K562 (cell line): ENCODE measurements at regions not wholly inside any gene's neighbourhood (a gene's known extent, or its start where the extent isn't known, plus 50 kb on each side); places are given as distances from the start of the nearest gene placed in this dataset.
A peak's percentile ranks its signal among the peaks of the same experiment; 100 is the strongest.

Experiments
- ATAC-seq: fragments of 200-7000 bp; cut with Tn5 transposase; 3 replicates; pipeline ENCODE4 v1.9.1; 2020; ENCODE audit warnings: moderate library complexity
- BruUV-seq: library from RNA; stranded (reverse); fragments of 400-500 nt; replicated peaks from 2 replicates; lab custom pipeline; 2021; lab: Mats Ljungman, UMichigan
- CTCF ChIA-PET: fragments of 300-600 bp; formaldehyde crosslinking; extraction: SDS; loops from one replicate; lab custom pipeline; 2021; ENCODE audit warnings: low intra/inter-chr PET ratio; lab: Yijun Ruan, JAX
- POLR2A ChIA-PET: fragments of 300-600, 350-650 bp; sonication (Branson Sonifier 250); formaldehyde crosslinking; extraction: SDS; loops from one replicate; lab custom pipeline; 2021; ENCODE audit warnings: antibody characterized with exemption, inconsistent platforms; lab: Yijun Ruan, JAX
- DNase-seq, 4 experiments: peaks; one replicate each; pipeline versions ENCODE4 v3.0.0 to v3.0.0-alpha.2; 2011 to 2018; ENCODE audit warnings: low spot score in 3 of 4, mixed read lengths in 3 of 4; ENCODE audit errors: extremely low read depth in 1 of 4
- FAIRE-seq: peaks from 2 replicates; lab custom pipeline; 2011; peaks lifted over from hg19 to GRCh38; lab: Jason Lieb, UNC
- H2AFZ ChIP-seq: 2 replicates; pipeline ENCODE4 v1.6.0; 2011; ENCODE audit warnings: low read depth, low read length, control low read depth, inconsistent platforms
- H3K27ac ChIP-seq: fragments of 200-600 bp; 3 replicates; pipeline ENCODE4 v1.8.0; 2011; ENCODE audit warnings: low read depth, mild to moderate bottlenecking, control low read depth, inconsistent platforms, low read length, moderate library complexity, mixed read lengths; ENCODE audit errors: extremely low read depth
- H3K27me3 ChIP-seq, 2 experiments: fragments of 300-600 bp in 1 of 2; 2 replicates in 1 of 2; 3 replicates in 1 of 2; pipeline versions ENCODE4 v1.6.0 to v1.8.0; 2011; ENCODE audit warnings: inconsistent platforms in 2 of 2, low read length in 2 of 2, mild to moderate bottlenecking in 1 of 2, mixed read lengths in 1 of 2, moderate library complexity in 1 of 2; ENCODE audit not compliant: control insufficient read depth in 2 of 2, insufficient read depth in 2 of 2
- H3K36me3 ChIP-seq: fragments of 300-600 bp; 3 replicates; pipeline ENCODE4 v1.8.0; 2011; ENCODE audit warnings: mild to moderate bottlenecking, low read length, inconsistent platforms; ENCODE audit not compliant: control insufficient read depth, insufficient read depth
- H3K4me1 ChIP-seq, 2 experiments: fragments of 200-600 bp in 1 of 2; replicated peaks in 1 of 2; 2 replicates in 1 of 2; 3 replicates in 1 of 2; pipeline versions ENCODE4 v1.5.1 to v1.8.0; 2011; ENCODE audit warnings: inconsistent platforms in 2 of 2, low read length in 2 of 2, mild to moderate bottlenecking in 1 of 2, mixed read lengths in 1 of 2, moderate library complexity in 1 of 2; ENCODE audit not compliant: control insufficient read depth in 2 of 2, insufficient read depth in 2 of 2
- H3K4me2 ChIP-seq: 2 replicates; pipeline ENCODE4 v1.6.1; 2011; ENCODE audit warnings: low read length, control low read depth, inconsistent platforms, mixed read lengths; ENCODE audit not compliant: insufficient read depth
- H3K4me3 ChIP-seq: fragments of 200-600 bp; sonication (generic), shearing (Covaris generic); 2 replicates; pipeline ENCODE4 v1.5.1; 2016; ENCODE audit warnings: control low read depth, inconsistent platforms
- H3K79me2 ChIP-seq: fragments of 200-600 bp; 3 replicates; pipeline ENCODE4 v1.8.0; 2011; ENCODE audit warnings: low read length, inconsistent platforms; ENCODE audit not compliant: control insufficient read depth, insufficient read depth
- H3K9ac ChIP-seq, 2 experiments: 2 replicates each; pipeline versions ENCODE4 v1.6.0 to v1.6.1; 2011; ENCODE audit warnings: low read depth in 2 of 2, low read length in 2 of 2, control low read depth in 1 of 2, inconsistent platforms in 1 of 2, mild to moderate bottlenecking in 1 of 2, mixed read lengths in 1 of 2; ENCODE audit not compliant: insufficient read depth in 1 of 2
- H3K9me1 ChIP-seq: one replicate; pipeline ENCODE4 v1.6.0; 2011; ENCODE audit warnings: inconsistent platforms, mild to moderate bottlenecking, low read length, moderate library complexity; ENCODE audit not compliant: control insufficient read depth, insufficient read depth
- H3K9me3 ChIP-seq: replicated peaks from 2 replicates; pipeline ENCODE4 v1.5.1; 2011; ENCODE audit warnings: low read depth, low read length, inconsistent platforms; ENCODE audit not compliant: control insufficient read depth, insufficient read depth
- H4K20me1 ChIP-seq: replicated peaks from 2 replicates; pipeline ENCODE4 v1.6.1; 2011; ENCODE audit warnings: low read length, inconsistent platforms, mixed read lengths; ENCODE audit not compliant: control insufficient read depth, insufficient read depth
- MEIS2 ChIP-seq: fragments of 450-650 bp; IDR thresholded peaks from 2 replicates; pipeline ENCODE4 v1.6.1; 2014; ENCODE audit warnings: mild to moderate bottlenecking; ENCODE audit not compliant: partially characterized antibody
- PTRF ChIP-seq: fragments of 450-650 bp; IDR thresholded peaks from 2 replicates; pipeline ENCODE4 v1.6.1; 2016; ENCODE audit warnings: mild to moderate bottlenecking, missing genetic modification characterization, missing compliant biosample characterization
- SIX5 ChIP-seq, 2 experiments: IDR thresholded peaks; 2 replicates each; pipeline ENCODE4 v1.6.1; 2011; ENCODE audit warnings: low read length in 2 of 2, borderline replicate concordance in 1 of 2, low read depth in 1 of 2, mild to moderate bottlenecking in 1 of 2, moderate library complexity in 1 of 2; ENCODE audit not compliant: insufficient read depth in 1 of 2
- ZNF639 ChIP-seq, 2 experiments: fragments of 200-800 bp in 1 of 2; sonication (Bioruptor generic) in 1 of 2; sonication (generic) in 1 of 2; formaldehyde crosslinking in 1 of 2; IDR thresholded peaks in 1 of 2; conservative IDR thresholded peaks in 1 of 2; 2 replicates each; pipeline versions ENCODE4 v1.5.0 to v1.6.1; 2016 to 2020; ENCODE audit warnings: missing compliant biosample characterization in 1 of 2, missing genetic modification characterization in 1 of 2, missing genetic modification reagents in 1 of 2
- WGBS: fragments of 100-300 bp; shearing (Covaris generic); methylation state at CpG from one replicate; pipeline ENCODE4 v1.1.6; 2016; ENCODE audit warnings: low coverage, mixed read lengths; ENCODE audit not compliant: insufficient coverage; ENCODE audit errors: missing lambda C conversion rate; 5-methylcytosine and 5-hydroxymethylcytosine counted together
- in situ Hi-C: fragments of 300-500 bp; cut with MboI; formaldehyde crosslinking; loops from 4 replicates; pipeline ENCODE4 v1.15.0; 2018; ENCODE audit warnings: inconsistent platforms, mixed read lengths
- intact Hi-C: fragments of 100-400 bp; cut with micrococcal nuclease; formaldehyde crosslinking; loops from 2 replicates; pipeline ENCODE4 v1.14.2; 2022

- ChIA-PET POLR2A (interaction anchor here (0.6 to 0.7 kb wide), 2 partner anchors 41 to 420 kb away, joined by 3 read pairs; no protein-coding TSS in a partner anchor), CTCF (no interaction called here)
- in situ Hi-C loops, result no loop called here
- Histone ChIP-seq H3K4me3 (no peak overlapping the region), H2AFZ (no peak overlapping the region), H3K9me1 (no peaks in the 10 kb centered on the region), H3K9me3 (no peaks in the 10 kb centered on the region), H4K20me1 (no peaks in the 10 kb centered on the region), H3K79me2 (no peaks in the 10 kb centered on the region), H3K4me1 (peaks cover 0 to 5% of the 10 kb centered on the region in 2 experiments; a peak in 2 of 5 replicates), H3K9ac (no peak overlapping the region), H3K27ac (no peak overlapping the region), H3K36me3 (no peaks in the 10 kb centered on the region), H3K27me3 (peaks cover 17 to 41% of the 10 kb centered on the region in 2 experiments; a peak in 4 of 5 replicates), H3K4me2 (no peak overlapping the region)
- intact Hi-C loops, result no loop called here
- FAIRE-seq (no peak), DNase-seq (no peak), ATAC-seq (no peak)
- no TSS peak for BruUV-seq
- TF ChIP-seq MEIS2 (peak; percentile 19), ZNF639 (CRISPR knock-in tag; conservative IDR thresholded peaks at IDR 0.05 in 1 of 2, IDR thresholded peaks at IDR 0.05 in 1 of 2) (no peak), PTRF (tag) (no peak), SIX5 (IDR thresholded peaks at IDR 0.05; ENCODE audit: borderline replicate concordance in 1 of 2, insufficient read depth in 1 of 2, low read depth in 1 of 2, low read length in 2 of 2) (no peak)
- 0% methylated on average over 7 of the region's 7 CpGs for WGBS
Measured at GRCh38 chr9:107638521-107639310, 149.1 kb upstream of the KLF4 start.
